HepG2 (cell line): ENCODE measurements at regions not wholly inside any gene's neighbourhood (a gene's known extent, or its start where the extent isn't known, plus 50 kb on each side); places are given as distances from the start of the nearest gene placed in this dataset.

Experiments used
- ATF7 ChIP-seq, 2 experiments: fragments of 450-650 bp in 1 of 2; sonication (generic) in 1 of 2; formaldehyde crosslinking in 1 of 2; IDR thresholded peaks; 2 replicates each; pipeline versions ENCODE4 v1.4.0 to v1.6.1; 2016 to 2020; ENCODE audit warnings: antibody characterized with exemption in 1 of 2, mild to moderate bottlenecking in 1 of 2, missing genetic modification reagents in 1 of 2
- KDM5B ChIP-seq: sonication (generic); formaldehyde crosslinking; IDR thresholded peaks from 2 replicates; pipeline ENCODE4 v1.4.0; 2020; ENCODE audit warnings: missing genetic modification reagents, mild to moderate bottlenecking, borderline replicate concordance
- POLR2AphosphoS2 ChIP-seq: IDR thresholded peaks from 2 replicates; pipeline ENCODE4 v1.6.1; 2011; ENCODE audit warnings: low read depth, low read length, improper control_type of control experiment
- RFX5 ChIP-seq: IDR thresholded peaks from 2 replicates; pipeline ENCODE4 v1.6.1; 2011; ENCODE audit warnings: low read depth, low read length, improper control_type of control experiment
- ZNF274 ChIP-seq: sonication (generic); formaldehyde crosslinking; IDR thresholded peaks from 2 replicates; pipeline ENCODE4 v1.5.1; 2020; ENCODE audit warnings: mild to moderate bottlenecking, missing genetic modification reagents
- TF ChIP-seq, protein P1 (sequence below): sonication (generic); formaldehyde crosslinking; IDR thresholded peaks from 2 replicates; pipeline ENCODE4 v1.4.0; 2020; ENCODE audit warnings: missing genetic modification reagents
- TF ChIP-seq, protein P2 (sequence below): sonication (generic); formaldehyde crosslinking; IDR thresholded peaks from 2 replicates; pipeline ENCODE4 v1.4.0; 2020; ENCODE audit warnings: missing genetic modification reagents, borderline replicate concordance
- TF ChIP-seq, protein P3 (sequence below): sonication (generic); formaldehyde crosslinking; conservative IDR thresholded peaks from 2 replicates; pipeline ENCODE4 v1.8.0; 2022; ENCODE audit warnings: low read depth, missing genetic modification reagents
- TF ChIP-seq, protein P4 (sequence below): sonication (generic); formaldehyde crosslinking; IDR thresholded peaks from 2 replicates; pipeline ENCODE4 v1.5.0; 2020; ENCODE audit warnings: mild to moderate bottlenecking, missing genetic modification reagents, moderate library complexity
- TF ChIP-seq, protein P5 (sequence below), 2 experiments: IDR thresholded peaks; 2 replicates each; pipeline ENCODE4 v1.6.1; 2011 to 2012; ENCODE audit warnings: low read length in 2 of 2, borderline replicate concordance in 1 of 2, low read depth in 1 of 2, mild to moderate bottlenecking in 1 of 2, moderate library complexity in 1 of 2
- TF ChIP-seq, protein P6 (sequence below): sonication (generic); formaldehyde crosslinking; IDR thresholded peaks from 2 replicates; pipeline ENCODE4 v1.5.0; 2020; ENCODE audit warnings: missing genetic modification reagents

DNA sequence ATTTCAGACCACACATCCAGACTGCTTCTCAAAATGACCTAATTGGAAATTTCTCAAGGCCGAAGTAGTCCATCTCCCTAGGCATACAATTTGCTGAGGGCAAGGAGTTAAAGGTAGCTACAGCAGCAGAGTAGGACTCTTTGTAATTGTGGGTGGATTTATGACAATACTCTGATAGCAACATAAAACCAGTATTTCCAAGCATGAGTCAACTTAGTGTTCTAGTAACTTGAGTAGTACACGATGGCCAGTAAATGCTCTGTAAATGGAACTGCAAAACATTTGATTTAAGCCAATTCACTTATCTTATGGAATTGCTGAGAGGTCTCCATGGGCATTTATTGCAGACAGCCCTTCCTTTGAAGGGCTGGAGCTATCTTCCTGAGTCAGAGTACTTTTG is 352.2 kb downstream of the PLK2 start:
- TF ChIP-seq POLR2AphosphoS2, result no peak
- TF ChIP-seq, protein P1, sequence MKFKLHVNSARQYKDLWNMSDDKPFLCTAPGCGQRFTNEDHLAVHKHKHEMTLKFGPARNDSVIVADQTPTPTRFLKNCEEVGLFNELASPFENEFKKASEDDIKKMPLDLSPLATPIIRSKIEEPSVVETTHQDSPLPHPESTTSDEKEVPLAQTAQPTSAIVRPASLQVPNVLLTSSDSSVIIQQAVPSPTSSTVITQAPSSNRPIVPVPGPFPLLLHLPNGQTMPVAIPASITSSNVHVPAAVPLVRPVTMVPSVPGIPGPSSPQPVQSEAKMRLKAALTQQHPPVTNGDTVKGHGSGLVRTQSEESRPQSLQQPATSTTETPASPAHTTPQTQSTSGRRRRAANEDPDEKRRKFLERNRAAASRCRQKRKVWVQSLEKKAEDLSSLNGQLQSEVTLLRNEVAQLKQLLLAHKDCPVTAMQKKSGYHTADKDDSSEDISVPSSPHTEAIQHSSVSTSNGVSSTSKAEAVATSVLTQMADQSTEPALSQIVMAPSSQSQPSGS, result no peak
- TF ChIP-seq, protein P2, sequence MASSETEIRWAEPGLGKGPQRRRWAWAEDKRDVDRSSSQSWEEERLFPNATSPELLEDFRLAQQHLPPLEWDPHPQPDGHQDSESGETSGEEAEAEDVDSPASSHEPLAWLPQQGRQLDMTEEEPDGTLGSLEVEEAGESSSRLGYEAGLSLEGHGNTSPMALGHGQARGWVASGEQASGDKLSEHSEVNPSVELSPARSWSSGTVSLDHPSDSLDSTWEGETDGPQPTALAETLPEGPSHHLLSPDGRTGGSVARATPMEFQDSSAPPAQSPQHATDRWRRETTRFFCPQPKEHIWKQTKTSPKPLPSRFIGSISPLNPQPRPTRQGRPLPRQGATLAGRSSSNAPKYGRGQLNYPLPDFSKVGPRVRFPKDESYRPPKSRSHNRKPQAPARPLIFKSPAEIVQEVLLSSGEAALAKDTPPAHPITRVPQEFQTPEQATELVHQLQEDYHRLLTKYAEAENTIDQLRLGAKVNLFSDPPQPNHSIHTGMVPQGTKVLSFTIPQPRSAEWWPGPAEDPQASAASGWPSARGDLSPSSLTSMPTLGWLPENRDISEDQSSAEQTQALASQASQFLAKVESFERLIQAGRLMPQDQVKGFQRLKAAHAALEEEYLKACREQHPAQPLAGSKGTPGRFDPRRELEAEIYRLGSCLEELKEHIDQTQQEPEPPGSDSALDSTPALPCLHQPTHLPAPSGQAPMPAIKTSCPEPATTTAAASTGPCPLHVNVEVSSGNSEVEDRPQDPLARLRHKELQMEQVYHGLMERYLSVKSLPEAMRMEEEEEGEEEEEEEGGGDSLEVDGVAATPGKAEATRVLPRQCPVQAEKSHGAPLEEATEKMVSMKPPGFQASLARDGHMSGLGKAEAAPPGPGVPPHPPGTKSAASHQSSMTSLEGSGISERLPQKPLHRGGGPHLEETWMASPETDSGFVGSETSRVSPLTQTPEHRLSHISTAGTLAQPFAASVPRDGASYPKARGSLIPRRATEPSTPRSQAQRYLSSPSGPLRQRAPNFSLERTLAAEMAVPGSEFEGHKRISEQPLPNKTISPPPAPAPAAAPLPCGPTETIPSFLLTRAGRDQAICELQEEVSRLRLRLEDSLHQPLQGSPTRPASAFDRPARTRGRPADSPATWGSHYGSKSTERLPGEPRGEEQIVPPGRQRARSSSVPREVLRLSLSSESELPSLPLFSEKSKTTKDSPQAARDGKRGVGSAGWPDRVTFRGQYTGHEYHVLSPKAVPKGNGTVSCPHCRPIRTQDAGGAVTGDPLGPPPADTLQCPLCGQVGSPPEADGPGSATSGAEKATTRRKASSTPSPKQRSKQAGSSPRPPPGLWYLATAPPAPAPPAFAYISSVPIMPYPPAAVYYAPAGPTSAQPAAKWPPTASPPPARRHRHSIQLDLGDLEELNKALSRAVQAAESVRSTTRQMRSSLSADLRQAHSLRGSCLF (CRISPR knock-in tag), result no peak
- TF ChIP-seq, protein P3, sequence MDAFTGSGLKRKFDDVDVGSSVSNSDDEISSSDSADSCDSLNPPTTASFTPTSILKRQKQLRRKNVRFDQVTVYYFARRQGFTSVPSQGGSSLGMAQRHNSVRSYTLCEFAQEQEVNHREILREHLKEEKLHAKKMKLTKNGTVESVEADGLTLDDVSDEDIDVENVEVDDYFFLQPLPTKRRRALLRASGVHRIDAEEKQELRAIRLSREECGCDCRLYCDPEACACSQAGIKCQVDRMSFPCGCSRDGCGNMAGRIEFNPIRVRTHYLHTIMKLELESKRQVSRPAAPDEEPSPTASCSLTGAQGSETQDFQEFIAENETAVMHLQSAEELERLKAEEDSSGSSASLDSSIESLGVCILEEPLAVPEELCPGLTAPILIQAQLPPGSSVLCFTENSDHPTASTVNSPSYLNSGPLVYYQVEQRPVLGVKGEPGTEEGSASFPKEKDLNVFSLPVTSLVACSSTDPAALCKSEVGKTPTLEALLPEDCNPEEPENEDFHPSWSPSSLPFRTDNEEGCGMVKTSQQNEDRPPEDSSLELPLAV (CRISPR knock-in tag), result no peak
- TF ChIP-seq, protein P4, sequence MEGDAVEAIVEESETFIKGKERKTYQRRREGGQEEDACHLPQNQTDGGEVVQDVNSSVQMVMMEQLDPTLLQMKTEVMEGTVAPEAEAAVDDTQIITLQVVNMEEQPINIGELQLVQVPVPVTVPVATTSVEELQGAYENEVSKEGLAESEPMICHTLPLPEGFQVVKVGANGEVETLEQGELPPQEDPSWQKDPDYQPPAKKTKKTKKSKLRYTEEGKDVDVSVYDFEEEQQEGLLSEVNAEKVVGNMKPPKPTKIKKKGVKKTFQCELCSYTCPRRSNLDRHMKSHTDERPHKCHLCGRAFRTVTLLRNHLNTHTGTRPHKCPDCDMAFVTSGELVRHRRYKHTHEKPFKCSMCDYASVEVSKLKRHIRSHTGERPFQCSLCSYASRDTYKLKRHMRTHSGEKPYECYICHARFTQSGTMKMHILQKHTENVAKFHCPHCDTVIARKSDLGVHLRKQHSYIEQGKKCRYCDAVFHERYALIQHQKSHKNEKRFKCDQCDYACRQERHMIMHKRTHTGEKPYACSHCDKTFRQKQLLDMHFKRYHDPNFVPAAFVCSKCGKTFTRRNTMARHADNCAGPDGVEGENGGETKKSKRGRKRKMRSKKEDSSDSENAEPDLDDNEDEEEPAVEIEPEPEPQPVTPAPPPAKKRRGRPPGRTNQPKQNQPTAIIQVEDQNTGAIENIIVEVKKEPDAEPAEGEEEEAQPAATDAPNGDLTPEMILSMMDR (CRISPR knock-in tag), result no peak
- TF ChIP-seq ZNF274 (CRISPR knock-in tag), result no peak
- no peak for TF ChIP-seq RFX5
- TF ChIP-seq KDM5B, result no peak
- TF ChIP-seq ATF7 (IDR thresholded peaks at IDR 0.05), result no peak
- TF ChIP-seq ATF7 (CRISPR knock-in tag; IDR thresholded peaks at IDR 0.05), result no peak
- TF ChIP-seq, protein P5, sequence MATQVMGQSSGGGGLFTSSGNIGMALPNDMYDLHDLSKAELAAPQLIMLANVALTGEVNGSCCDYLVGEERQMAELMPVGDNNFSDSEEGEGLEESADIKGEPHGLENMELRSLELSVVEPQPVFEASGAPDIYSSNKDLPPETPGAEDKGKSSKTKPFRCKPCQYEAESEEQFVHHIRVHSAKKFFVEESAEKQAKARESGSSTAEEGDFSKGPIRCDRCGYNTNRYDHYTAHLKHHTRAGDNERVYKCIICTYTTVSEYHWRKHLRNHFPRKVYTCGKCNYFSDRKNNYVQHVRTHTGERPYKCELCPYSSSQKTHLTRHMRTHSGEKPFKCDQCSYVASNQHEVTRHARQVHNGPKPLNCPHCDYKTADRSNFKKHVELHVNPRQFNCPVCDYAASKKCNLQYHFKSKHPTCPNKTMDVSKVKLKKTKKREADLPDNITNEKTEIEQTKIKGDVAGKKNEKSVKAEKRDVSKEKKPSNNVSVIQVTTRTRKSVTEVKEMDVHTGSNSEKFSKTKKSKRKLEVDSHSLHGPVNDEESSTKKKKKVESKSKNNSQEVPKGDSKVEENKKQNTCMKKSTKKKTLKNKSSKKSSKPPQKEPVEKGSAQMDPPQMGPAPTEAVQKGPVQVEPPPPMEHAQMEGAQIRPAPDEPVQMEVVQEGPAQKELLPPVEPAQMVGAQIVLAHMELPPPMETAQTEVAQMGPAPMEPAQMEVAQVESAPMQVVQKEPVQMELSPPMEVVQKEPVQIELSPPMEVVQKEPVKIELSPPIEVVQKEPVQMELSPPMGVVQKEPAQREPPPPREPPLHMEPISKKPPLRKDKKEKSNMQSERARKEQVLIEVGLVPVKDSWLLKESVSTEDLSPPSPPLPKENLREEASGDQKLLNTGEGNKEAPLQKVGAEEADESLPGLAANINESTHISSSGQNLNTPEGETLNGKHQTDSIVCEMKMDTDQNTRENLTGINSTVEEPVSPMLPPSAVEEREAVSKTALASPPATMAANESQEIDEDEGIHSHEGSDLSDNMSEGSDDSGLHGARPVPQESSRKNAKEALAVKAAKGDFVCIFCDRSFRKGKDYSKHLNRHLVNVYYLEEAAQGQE (IDR thresholded peaks at IDR 0.05; ENCODE audit: borderline replicate concordance in 1 of 2, low read depth in 1 of 2, low read length in 2 of 2), result no peak
- TF ChIP-seq, protein P6, sequence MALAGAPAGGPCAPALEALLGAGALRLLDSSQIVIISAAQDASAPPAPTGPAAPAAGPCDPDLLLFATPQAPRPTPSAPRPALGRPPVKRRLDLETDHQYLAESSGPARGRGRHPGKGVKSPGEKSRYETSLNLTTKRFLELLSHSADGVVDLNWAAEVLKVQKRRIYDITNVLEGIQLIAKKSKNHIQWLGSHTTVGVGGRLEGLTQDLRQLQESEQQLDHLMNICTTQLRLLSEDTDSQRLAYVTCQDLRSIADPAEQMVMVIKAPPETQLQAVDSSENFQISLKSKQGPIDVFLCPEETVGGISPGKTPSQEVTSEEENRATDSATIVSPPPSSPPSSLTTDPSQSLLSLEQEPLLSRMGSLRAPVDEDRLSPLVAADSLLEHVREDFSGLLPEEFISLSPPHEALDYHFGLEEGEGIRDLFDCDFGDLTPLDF (CRISPR knock-in tag), result no peak
